Activated T-cell treated with anti-CD3 and anti-CD28 coated beads for 1 hour (primary cell): ENCODE measurements at regions not wholly inside any gene's neighbourhood (a gene's known extent, or its start where the extent isn't known, plus 50 kb on each side); places are given as distances from the start of the nearest gene placed in this dataset.

Experiments
- DNase-seq: peaks from one replicate; pipeline ENCODE4 v3.0.0-alpha.2; 2020; ENCODE audit warnings: low read depth

GRCh38 chr4:155514628-155515027, 137.9 kb upstream of the MAP9 start:
- DNase-seq: no peak

GRCh38 chr4:155512817-155513216, 136.1 kb upstream of the MAP9 start:
- DNase-seq: no peak

- no peak for DNase-seq
Measured at GRCh38 chr4:155512046-155512445, 135.3 kb upstream of the MAP9 start.

- no peak for DNase-seq
Measured at GRCh38 chr4:155510771-155511170, 134.0 kb upstream of the MAP9 start.

- no peak for DNase-seq
Measured at GRCh38 chr4:155509555-155509954, 132.8 kb upstream of the MAP9 start.

GRCh38 chr4:155506745-155507144, 130.0 kb upstream of the MAP9 start:
- DNase-seq: no peak

GRCh38 chr4:155505321-155505720, 128.6 kb upstream of the MAP9 start:
- DNase-seq: no peak

GRCh38 chr4:155497306-155497705, 120.5 kb upstream of the MAP9 start:
- DNase-seq: no peak

GRCh38 chr4:155496294-155496626, 119.5 kb upstream of the MAP9 start:
- DNase-seq: no peak

- DNase-seq: no peak
Measured at GRCh38 chr4:155495572-155496293, 119.0 kb upstream of the MAP9 start.

- no peak for DNase-seq
Measured at GRCh38 chr4:155494037-155494718, 117.4 kb upstream of the MAP9 start.

- no peak for DNase-seq
Measured at GRCh38 chr4:155491336-155492120, 114.8 kb upstream of the MAP9 start.

GRCh38 chr4:155489271-155489670, 112.5 kb upstream of the MAP9 start:
- no peak for DNase-seq

GRCh38 chr4:155488691-155489090, 111.9 kb upstream of the MAP9 start:
- no peak for DNase-seq

- no peak for DNase-seq
Measured at GRCh38 chr4:155487210-155487609, 110.4 kb upstream of the MAP9 start.

GRCh38 chr4:155481150-155481549, 104.4 kb upstream of the MAP9 start:
- no peak for DNase-seq

- DNase-seq: no peak
Measured at GRCh38 chr4:155479835-155480234, 103.1 kb upstream of the MAP9 start.

GRCh38 chr4:155478336-155478835, 101.6 kb upstream of the MAP9 start:
- DNase-seq: no peak

- no peak for DNase-seq
Measured at GRCh38 chr4:155474758-155475157, 98.0 kb upstream of the MAP9 start.

GRCh38 chr4:155473420-155474095, 96.8 kb upstream of the MAP9 start:
- no peak for DNase-seq

- no peak for DNase-seq
Measured at GRCh38 chr4:155468282-155468681, 91.5 kb upstream of the MAP9 start.

GRCh38 chr4:155450676-155451075, 73.9 kb upstream of the MAP9 start:
- no peak for DNase-seq
